NCI-H82 (cell line): ENCODE measurements at regions not wholly inside any gene's neighbourhood (a gene's known extent, or its start where the extent isn't known, plus 50 kb on each side); places are given as distances from the start of the nearest gene placed in this dataset.
"Not testable (repeated sequence)": the region's sequence is repeated elsewhere in the genome, so short reads cannot be mapped to it uniquely, and the experiment has no call there.

ENCODE experiments used
- DNase-seq: peaks from one replicate; lab custom pipeline; 2025; lab: John Stamatoyannopoulos, UW

DNA sequence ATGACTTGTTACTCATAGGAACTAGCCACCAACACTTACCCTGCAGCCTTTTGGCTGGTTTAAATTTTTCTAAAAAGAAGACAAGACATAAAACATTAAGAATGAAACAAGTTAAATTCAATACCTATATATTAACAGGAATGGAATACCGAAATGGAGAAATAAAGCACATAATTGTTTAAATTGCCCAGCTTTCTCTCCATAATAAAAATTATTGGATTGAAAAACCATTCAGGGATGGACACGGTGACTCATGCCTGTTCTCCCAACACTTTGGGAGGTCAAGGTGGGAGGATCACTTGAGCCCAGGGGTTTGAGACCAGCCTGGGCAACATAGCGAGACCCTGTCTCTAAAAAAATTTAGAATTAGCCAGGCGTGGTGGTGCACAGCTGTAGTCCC lies 179.4 kb upstream of the MKLN1 start:
- no peak for DNase-seq

DNA sequence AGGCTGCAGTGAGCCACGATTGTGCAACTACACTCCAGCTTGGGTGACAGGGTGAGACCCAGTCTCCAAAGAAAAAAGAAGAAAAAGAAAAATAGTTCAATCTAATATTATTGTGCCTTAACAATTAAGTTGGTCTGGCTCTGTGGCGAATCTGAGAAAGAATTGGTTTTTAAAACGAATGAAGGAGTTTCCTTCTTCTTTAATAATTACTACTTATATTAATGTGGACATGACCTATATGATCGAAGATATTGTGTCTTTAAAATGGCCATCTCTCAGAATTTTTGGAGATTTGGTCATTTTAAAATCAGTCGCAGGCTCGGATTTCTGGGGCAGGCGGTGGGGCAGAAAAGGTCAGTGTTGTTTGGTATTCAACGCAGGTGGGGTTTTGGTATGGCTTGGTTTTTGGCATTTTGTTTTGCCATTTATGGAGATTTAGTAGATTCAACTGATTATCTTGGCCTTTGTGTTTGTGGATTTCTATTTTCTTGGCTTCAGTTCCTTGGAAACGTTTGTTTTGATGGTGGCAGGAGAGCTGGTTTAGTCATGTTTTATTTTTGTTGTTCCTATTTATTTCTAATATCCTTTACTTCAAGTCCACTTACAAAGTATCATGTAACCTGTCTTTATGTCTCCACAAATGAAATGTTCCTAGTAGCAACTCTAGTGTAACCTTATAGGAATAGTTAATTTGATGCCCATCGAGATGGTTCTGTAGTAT lies 178.8 kb upstream of the MKLN1 start:
- DNase-seq, result no peak

DNA sequence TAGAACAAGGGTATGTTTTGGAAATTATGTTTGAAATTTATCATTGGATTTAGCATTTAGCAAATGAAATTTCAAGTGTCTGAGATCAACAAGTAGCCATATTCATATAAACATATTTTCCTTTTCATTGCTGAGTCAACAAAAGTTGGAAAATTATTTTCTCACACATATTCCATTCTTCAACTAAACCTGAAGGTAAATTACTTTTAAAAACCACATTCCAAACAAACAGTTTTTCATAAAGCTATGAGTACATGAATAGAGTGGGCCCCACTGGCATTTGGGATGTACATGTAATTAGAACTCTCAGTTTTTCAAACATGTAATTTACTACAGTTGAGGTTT lies 178.3 kb upstream of the MKLN1 start:
- no peak for DNase-seq

DNA sequence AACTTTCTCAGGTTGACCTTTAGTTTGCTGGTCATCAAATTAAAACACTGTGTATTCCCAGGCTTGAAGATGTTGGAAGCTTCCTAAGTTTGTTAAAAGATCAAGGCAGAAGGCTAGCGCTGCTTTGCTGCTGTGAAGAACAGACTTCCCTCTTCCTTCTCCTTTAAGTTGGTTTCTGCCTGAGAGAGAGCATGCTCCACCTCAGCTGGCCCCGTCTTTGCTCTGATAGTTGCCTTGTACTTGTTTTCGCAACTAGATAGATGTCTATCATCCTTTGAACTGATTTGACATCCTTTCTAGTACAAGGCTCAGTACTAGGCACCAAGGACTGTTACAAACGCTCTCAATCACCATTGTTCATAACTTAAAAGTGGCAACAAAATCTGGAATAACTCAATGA lies 177.8 kb upstream of the MKLN1 start:
- no peak for DNase-seq

DNA sequence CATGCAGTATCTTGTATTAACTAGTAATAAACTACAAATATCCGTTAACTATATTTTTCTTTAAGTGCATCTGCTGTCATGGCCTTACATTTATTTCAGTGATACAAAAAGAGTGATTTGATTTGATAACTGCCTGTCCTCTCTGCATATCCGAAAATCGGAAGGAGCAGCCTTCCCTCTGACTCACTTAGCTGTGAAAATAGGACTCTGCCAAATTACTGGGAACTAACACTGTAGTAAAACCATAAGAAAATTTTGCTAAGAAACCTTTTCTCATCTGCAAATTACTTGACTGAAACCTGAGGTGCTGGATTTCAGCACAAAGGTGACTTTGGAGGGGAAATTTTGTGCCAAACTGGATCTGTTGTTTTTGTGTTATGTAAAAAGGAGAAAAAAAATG lies 176.6 kb upstream of the MKLN1 start:
- no peak for DNase-seq

DNA sequence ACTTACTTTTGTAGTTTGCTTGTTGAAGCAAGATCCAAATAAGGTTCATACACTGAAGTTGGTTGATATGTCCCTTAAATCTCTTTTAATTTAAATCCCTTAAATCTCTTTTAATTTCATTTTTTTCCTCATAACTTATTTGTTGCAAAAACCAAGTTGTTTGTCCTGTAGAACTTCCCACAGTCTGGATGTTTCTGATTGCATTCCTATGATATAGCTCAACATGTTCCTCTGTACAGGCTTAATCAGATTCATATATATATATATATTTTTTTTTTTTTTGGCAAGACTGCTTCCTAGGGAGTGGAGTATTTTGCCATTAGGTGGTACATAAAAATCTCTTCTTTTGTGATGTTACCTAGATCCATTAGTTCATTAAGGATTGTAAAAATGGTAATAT lies 174.9 kb upstream of the MKLN1 start:
- no peak for DNase-seq

DNA sequence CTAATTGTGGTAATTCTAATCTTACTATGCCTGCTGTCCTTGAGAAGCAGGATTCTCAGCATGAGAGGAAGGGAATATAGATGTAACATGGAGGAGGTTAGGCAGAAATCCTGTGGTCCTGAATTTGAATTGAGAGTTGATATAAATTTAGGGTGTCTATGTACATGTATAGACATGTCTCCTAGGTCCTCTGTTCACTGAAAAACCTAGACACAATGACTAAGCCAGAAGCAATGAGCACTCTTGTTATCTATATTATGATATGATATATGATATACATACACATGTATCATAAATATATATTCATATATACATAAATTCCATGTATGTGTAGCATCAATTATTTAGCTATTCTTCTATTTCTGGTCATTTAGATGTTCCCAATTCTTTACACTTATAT lies 173.3 kb upstream of the MKLN1 start:
- DNase-seq, result no peak

DNA sequence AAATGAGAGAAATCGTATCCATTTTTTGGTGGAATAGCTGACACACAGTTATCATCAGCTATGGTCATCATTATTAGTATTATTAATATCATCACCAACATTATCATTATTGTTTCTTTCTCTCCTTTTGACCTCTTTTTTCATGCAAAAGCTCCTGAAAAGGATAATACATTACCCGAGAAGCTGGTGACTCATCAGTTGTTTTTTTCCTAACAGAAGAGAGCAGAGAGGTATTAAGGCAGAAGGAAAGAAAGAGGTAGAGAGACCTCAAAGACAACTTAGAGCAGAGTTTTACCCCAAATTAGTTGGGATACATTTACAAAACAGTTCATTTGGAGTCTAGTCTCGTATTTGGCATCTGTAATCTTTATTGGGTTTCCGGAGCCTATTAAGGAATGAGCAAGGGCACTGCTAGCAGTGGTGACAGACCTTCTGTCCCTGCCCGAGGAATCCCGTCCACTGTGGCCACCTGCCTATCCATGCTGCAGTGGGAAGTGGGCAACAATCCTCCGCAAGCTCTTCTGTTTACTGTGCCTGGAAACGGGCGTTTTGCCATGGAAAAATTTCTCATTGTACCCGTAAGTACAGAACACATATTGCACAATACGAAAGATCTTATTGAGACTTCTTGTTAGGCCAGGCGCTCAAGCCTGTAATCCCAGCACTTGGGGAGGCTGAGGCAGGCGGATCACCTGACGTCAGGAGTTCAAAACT lies 170.0 kb upstream of the MKLN1 start:
- no peak for DNase-seq

DNA sequence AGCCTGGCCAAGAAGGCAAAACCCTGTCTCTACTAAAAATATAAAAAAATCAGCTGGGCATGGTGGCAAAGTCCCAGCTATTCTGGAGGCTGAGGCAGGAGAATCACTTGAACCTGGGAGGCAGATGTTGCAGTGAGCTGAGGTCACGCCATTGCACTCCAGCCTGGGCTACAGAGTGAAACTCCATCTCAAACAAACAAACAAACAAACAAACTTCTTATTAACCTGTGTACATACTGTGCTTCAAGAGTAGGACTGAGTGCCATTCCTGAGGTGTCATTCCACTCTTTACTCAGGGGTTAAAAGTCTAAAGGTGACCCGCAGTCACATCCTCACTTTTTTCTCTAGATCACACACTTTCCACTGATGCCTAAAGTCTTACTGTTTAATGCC lies 169.4 kb upstream of the MKLN1 start:
- DNase-seq, result not testable (repeated sequence)

DNA sequence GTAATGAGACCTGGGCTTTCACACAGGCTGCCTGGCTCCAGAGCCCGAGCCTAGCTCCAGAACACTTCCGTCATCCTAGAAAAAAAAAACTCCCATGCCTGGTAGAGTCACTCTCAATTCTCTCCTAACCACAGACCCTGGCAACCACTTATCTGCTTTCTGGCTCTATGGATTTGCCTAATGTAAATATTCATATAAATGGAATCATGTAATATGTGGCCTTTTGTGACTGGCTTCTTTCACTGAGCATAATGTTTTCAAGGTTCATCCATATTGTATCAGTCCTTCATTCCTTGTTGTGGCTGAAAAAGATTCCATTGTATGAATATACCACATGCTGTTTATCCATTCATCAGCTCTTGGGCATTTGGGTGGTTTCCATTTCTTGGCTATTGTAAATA lies 167.7 kb upstream of the MKLN1 start:
- no peak for DNase-seq

DNA sequence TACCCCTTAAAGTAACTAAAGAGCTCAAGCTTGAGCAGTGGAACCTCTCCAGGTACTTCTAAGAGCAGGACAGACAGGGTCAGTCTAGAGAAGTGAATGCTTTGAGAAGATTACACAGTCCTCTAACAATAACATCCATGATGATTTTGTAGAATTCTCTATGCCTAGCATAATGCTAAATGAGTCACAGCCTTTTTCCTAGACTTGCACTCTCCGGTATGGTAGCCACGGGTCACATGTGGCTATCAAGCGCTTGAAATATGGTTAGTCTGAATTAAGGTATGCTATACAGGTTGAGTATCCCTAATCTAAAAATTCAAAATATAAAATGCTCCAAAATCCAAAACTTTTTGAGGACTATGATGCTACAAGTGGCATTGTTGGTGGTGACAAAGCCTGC lies 166.6 kb upstream of the MKLN1 start:
- no peak for DNase-seq

DNA sequence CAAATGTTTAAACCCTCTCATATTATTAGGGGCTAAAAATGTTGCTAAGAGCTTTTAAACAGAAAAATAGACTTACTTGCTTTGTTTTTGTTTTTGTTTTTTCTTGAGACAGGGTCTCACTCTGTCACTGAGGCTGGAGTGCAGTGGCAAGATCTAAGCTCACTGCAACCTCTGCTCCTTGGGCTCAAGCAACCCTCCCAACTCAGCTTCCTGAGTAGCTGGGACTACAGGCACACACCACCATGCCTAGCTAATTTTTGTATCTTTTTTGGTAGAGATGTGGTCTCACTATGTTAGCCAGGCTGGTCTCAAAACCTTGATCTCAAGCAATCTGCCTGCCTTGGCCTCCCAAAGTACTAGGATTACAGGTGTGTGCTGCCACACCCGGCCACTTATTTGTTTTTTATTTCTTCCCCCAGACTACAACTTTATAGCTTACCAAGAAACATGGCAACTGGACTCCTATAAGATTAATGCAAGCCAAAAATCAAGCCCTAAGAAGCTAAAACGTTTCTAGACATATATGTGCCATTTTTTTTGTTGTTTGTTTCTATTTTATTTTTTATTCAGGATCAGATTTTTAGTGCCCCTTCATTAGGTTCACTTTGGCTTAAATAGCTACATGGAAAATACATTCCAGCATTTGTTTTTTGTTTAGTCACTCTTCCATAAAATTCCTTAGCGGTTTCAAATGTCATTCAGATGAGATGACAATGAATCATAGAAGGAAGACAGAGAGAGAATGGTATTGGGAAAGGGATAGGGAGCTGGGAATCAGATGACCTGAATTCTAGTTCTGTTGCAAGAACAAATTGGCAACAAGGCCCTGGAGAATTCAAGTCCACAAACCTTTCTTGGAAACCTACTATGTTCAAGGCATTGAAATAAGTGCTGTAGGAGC lies 163.4 kb upstream of the MKLN1 start:
- no peak for DNase-seq

DNA sequence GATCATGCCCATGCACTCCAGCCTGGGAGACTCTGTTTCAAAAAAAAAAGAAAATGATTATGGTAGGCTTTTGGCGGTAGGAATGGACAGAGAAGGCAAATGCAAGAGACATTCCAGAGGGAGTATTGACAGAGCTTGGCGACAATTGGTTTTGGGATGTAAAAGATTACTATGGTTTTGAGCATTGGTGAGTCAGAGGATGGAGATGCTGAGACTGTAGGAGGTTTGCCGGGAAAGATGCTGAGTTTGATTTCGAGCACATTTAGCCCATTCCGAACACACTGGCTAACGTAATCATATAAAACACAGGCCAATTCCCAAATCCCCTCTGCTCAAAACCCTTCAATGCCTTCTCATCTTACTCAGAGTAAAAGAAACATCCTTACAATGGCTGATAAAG lies 161.6 kb upstream of the MKLN1 start:
- no peak for DNase-seq

DNA sequence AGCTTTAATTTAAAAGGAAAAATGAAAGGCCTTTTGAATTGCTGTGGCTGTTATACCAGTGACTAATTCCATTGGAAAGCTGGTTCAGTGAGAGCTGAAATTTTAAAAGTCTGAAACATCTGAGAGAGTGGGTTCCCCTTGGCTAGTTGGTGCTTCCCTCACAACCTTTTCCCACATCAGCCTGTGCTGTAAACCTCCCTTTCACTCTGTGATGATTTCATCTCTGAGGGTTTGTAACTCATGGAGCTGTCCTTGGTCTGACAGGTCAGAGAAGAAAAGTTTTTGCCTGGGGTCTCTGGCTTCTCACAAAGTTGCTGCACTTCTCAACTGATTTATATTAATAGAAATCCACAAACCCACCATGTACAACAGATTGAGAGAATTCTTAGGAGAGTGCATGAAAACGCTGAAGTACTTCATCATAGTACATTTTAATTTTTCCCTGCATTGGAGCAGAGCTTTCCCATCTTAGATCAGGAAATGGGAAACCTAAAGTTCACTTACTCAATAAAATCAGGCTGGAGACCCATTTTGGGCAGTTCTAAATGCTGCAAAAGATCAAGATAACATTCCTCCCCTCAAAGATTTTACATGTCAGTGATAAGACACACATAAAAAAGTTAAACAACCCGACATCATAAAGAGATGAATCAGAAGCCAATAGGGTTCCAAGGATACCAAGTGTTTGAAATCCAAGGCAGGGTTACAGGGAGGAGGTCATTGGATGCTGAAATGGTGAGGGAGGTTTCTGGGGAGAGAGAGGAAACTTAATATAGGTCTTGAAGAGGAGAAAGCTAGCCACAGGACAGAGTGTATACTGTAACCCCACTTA lies 157.0 kb upstream of the MKLN1 start:
- DNase-seq, result no peak

DNA sequence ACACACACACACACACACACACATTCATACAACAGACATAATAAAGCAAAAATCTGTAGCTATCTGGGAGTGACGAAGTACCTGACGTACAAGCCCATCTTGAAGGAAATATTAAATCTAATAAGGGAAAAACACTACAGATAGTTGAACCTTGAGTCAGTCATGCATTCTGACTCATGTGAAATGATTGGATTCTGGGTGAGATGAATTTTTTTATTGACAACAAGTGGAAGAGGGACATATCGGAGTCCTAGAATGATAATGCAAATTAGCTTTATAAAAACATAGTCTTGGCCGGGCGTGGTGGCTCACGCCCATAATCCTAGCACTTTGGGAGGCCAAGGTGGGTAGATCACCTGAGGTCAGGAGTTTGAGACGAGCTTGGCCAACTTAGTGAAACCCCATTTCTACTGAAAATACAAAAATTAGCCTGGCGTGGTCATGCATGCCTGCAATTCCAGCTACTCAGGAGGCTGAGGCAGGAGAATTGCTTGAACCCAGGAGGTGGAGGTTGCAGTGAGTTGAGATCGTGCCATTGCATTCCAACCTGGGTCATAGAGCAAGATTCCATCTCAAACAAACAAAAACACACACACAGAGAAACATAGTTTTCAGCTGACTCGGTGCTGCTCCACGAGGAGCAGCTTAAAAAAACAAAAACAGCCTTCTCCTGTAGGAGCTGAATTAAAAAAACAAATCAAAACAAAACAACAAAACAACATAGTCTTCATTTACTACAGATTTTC lies 154.4 kb upstream of the MKLN1 start:
- no peak for DNase-seq

DNA sequence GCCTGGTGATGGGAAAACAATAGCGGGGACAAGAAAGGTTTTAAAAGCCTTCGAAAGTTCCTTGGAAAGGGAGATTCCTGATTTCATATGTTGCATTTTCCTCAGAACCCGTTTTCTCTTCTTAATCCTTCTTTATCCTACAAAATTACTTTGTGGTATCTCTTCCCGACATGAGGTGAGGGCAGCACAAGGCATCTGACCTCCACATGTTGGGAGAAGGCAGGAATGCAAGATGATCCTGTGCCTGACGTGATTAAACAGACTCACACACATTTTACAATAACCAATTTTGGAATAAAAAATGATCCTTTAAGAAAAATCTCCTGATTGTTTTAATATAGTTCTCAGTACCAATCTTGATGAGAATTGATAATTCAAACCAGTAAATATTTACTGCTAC lies 153.3 kb upstream of the MKLN1 start:
- no peak for DNase-seq

DNA sequence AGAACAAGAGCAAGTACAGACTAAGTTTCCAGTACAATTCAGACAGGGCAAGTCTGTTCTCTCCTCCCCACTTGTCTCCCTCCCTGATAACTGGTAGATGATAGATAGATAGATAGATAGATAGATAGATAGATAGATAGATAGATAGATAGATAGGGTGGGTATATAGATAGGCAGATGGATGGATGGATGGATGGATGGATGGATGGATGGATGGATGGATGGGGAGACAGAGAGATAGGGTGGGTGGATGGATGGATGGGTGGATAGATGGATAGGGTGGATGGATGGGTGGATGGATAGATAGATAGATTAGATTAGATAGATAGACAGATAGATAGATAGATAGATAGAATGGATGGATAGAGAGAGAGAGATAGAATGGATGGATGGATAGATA lies 152.8 kb upstream of the MKLN1 start:
- no peak for DNase-seq

DNA sequence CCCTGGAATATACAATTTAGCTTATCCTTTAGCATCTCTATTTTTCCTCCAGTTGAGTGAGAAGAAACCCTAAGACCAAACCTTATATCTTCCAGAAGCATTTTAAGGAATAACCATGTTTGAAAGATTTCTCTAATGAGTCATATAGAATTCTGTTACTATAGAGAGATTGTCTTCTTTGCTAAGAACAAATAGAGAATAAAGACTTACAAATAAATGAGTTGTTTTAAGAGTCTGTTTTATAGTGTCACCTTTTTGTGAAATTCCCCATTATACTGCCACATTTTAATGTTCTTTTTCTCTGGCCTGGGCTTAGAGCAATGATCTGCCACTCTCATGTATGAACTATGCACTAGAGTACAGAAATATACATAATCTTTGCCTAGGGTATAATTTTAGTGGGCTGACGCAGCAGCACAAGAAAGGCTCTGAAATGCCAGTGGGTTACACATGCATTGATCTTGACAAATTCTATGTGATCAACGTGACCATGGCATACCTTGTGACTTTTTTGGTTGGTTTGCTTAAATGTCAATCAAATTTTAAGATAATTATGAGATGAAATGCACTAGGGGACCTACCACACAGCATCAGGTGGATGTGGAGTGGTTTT lies 145.1 kb upstream of the MKLN1 start:
- no peak for DNase-seq

DNA sequence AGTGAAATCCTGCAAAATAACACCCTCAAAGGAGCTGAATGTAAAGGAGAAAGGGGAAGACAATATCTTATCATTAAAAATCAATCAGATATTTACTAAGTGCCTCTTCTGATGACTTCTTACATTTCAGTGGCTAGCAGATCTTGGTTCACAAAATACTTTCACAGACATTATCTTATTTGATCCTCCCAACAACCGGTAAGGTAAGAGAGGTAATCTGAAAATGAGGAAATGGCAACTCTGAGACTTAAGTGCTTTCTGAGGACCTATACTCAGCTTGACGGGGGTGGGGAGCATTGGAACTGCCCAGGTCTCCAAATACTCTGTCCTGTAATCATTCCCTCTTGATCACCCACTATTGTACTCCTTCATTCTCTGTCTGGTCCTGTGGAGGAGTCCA lies 144.6 kb upstream of the MKLN1 start:
- no peak for DNase-seq

DNA sequence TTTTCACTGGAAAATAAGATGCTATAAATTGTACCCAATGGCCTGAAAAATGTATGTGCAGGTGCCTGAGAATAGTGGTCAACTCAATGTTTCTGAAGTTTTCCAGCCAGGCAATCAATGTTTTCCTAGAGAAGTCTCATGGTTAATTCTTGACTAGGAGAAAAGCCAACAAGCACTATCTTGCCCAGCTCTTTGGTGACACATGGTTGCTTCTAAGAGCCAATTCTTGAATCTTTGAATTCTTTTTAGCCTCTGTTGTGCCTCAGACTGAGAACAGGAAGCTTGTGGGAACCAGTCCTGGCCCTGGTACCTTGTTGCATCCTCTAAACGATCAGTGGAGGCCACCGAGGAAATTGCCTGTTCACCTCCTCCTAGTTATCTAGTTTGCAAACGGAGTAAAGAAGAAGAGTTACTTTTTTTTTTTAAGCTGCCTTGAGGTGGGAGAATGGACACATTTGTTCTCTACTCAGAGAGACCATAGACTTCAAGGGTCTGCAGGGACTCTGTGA lies 144.0 kb upstream of the MKLN1 start:
- DNase-seq, result no peak

DNA sequence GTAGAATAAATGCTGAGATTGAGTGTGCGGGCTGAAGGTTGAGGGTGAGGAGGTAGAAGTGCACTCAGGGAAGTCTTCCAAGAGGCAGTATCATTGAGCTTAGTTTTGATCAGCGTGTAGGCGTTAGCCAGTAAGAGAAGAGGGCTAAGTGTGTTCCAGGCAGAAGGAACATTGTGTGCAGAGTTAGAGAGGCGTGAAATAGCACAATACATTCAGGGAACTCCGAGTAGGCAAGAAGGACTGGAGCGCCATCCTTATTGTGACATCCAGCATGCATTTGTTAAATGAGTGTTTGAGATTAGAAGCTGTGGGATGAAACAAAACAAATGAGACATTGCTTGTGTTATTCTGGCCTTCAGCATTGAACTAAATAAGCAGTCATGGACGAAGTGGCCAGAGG lies 140.9 kb upstream of the MKLN1 start:
- DNase-seq, result no peak
